ENCODE measurements at regions not wholly inside any gene's neighbourhood (a gene's known extent, or its start where the extent isn't known, plus 50 kb on each side); places are given as distances from the start of the nearest gene placed in this dataset.

DNA sequence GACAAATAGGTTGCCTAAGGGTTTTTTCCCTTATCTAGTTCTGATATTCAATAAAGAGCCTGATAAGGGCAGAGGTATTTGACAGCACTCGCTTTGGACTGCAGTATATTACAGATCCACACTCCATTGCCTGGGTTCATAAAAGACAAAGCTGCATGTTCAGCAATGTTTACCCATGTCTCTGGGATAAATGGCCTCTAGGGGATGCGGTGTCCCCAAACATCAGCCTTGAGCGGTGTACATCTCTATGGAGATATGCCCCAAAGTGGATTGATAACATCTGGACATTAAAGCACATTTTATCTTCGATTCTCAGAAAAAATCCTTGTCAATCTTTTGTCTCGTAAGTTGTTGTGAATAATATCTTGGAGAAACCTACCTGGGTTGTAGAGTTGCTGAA is 660.8 kb upstream of the AADAT start:
- H3K27me3 Mint-ChIP-seq (ENCODE audit: unreplicated experiment), result no peaks in the 10 kb centered on the region
- no peaks in the 10 kb centered on the region for H3K9me3 Mint-ChIP-seq (ENCODE audit: unreplicated experiment)
- H3K4me1 Mint-ChIP-seq (ENCODE audit: low read depth, unreplicated experiment), result peaks cover 2% of the 10 kb centered on the region
- no peak for DNase-seq
- TF ChIP-seq, protein P1, sequence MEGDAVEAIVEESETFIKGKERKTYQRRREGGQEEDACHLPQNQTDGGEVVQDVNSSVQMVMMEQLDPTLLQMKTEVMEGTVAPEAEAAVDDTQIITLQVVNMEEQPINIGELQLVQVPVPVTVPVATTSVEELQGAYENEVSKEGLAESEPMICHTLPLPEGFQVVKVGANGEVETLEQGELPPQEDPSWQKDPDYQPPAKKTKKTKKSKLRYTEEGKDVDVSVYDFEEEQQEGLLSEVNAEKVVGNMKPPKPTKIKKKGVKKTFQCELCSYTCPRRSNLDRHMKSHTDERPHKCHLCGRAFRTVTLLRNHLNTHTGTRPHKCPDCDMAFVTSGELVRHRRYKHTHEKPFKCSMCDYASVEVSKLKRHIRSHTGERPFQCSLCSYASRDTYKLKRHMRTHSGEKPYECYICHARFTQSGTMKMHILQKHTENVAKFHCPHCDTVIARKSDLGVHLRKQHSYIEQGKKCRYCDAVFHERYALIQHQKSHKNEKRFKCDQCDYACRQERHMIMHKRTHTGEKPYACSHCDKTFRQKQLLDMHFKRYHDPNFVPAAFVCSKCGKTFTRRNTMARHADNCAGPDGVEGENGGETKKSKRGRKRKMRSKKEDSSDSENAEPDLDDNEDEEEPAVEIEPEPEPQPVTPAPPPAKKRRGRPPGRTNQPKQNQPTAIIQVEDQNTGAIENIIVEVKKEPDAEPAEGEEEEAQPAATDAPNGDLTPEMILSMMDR (IDR thresholded peaks at IDR 0.05; ENCODE audit: partially characterized antibody, unreplicated experiment), result no peak
- no peak overlapping the region for H3K27ac Mint-ChIP-seq (ENCODE audit: unreplicated experiment)
- no peak overlapping the region for H3K4me3 Mint-ChIP-seq (ENCODE audit: unreplicated experiment)
- peaks cover 16% of the 10 kb centered on the region for H3K36me3 Mint-ChIP-seq (ENCODE audit: unreplicated experiment)

DNA sequence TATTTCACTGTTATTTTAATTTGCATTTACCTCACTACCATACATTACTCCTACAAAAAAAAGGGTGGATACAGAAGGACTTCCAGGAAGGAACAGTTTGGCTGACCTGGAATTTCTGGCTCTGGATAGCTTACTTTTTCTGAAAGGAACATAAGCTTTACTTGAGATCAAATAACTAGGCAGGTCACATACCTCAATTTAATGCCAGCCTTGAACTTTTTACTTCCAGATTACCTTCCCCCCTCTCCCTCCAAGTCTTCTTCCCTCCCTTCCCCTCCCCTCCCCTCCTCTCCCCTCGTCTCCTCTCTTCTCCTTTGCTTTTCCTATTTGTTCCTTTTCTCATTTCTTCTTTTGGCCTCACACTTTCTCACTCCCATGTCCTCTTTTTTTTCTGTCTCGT is 659.2 kb upstream of the AADAT start:
- H3K36me3 Mint-ChIP-seq (ENCODE audit: unreplicated experiment), result peaks cover 6% of the 10 kb centered on the region
- H3K9me3 Mint-ChIP-seq (ENCODE audit: unreplicated experiment), result no peaks in the 10 kb centered on the region
- TF ChIP-seq, protein P1 (IDR thresholded peaks at IDR 0.05; ENCODE audit: partially characterized antibody, unreplicated experiment), result no peak
- H3K4me3 Mint-ChIP-seq (ENCODE audit: unreplicated experiment), result no peak overlapping the region
- H3K27ac Mint-ChIP-seq (ENCODE audit: unreplicated experiment), result no peak overlapping the region
- H3K4me1 Mint-ChIP-seq (ENCODE audit: low read depth, unreplicated experiment), result peaks cover 2% of the 10 kb centered on the region
- H3K27me3 Mint-ChIP-seq (ENCODE audit: unreplicated experiment), result no peaks in the 10 kb centered on the region
- no peak for DNase-seq

DNA sequence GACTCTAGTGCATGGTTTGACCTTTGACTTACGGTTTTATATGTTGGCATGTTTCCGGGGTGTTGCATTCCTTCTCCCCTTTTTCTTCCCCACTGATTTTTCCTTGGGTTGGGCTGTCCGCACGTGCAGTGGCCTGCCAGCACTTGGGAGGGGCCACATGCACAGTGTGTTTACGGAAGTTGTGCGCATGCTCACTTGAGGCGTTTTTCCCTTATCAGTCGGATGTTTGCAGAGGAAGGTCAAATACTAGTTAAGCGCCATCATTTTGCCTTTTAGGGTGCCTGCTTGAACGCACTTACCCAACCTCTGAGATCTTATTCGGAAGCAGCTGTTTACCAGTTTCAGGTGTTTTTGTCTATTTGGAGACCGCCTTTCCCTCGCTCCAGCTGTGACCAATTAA is 653.9 kb upstream of the AADAT start:
- no peak overlapping the region for H3K4me3 Mint-ChIP-seq (ENCODE audit: unreplicated experiment)
- no peak for DNase-seq
- H3K27ac Mint-ChIP-seq (ENCODE audit: unreplicated experiment), result no peak overlapping the region
- H3K4me1 Mint-ChIP-seq (ENCODE audit: low read depth, unreplicated experiment), result peaks cover 14% of the 10 kb centered on the region
- peaks cover 6% of the 10 kb centered on the region for H3K9me3 Mint-ChIP-seq (ENCODE audit: unreplicated experiment)
- H3K27me3 Mint-ChIP-seq (ENCODE audit: unreplicated experiment), result peaks cover 1% of the 10 kb centered on the region
- H3K36me3 Mint-ChIP-seq (ENCODE audit: unreplicated experiment), result peaks cover 8% of the 10 kb centered on the region
- TF ChIP-seq, protein P1 (IDR thresholded peaks at IDR 0.05; ENCODE audit: partially characterized antibody, unreplicated experiment), result no peak

DNA sequence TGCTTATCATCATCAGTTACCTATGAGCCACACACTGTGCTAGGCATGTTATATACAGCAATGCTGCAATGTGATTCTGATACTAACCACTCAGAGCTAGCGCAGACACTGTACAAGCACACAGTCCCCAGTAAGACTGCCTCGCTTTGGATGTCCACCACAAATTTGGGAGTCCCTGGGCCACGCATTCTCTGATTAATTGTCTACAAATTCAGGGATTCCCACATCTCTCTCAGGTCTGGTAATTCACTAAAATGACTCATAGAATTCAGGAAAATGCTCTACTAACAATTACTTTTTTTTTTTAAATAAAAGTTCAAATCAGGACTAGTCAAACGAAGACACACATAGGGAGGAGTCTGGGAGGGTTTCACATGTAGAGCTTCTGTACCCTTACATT is 652.1 kb upstream of the AADAT start:
- Mint-ChIP-seq H3K4me3 (ENCODE audit: unreplicated experiment) (no peak overlapping the region), H3K9me3 (ENCODE audit: unreplicated experiment) (peaks cover 6% of the 10 kb centered on the region), H3K27me3 (ENCODE audit: unreplicated experiment) (peaks cover 2% of the 10 kb centered on the region), H3K36me3 (ENCODE audit: unreplicated experiment) (peaks cover 9% of the 10 kb centered on the region), H3K27ac (ENCODE audit: unreplicated experiment) (no peak overlapping the region), H3K4me1 (ENCODE audit: low read depth, unreplicated experiment) (peaks cover 16% of the 10 kb centered on the region)
- TF ChIP-seq, protein P1 (IDR thresholded peaks at IDR 0.05; ENCODE audit: partially characterized antibody, unreplicated experiment), result no peak
- DNase-seq, result no peak

DNA sequence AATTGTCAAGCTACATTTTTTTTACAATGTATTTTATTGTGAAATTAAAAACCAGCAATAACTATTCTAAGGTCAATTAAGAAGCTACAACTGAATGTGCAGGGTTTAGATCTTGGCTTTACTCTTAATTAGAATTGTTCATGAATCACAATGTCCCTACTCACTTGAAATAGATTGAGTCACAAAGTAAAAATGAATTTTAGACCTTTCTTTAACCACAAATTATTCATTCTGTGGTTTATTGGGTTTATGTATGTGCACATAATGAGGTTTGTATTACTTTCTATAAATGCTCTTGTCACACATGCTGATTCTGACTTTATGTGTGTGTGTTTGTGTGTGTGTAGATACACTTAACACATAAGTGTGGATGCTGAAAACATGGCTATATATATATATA is 647.0 kb upstream of the AADAT start:
- Mint-ChIP-seq H3K36me3 (ENCODE audit: unreplicated experiment) (peaks cover 9% of the 10 kb centered on the region), H3K27ac (ENCODE audit: unreplicated experiment) (no peak overlapping the region), H3K4me1 (ENCODE audit: low read depth, unreplicated experiment) (peaks cover 12% of the 10 kb centered on the region), H3K4me3 (ENCODE audit: unreplicated experiment) (no peak overlapping the region), H3K27me3 (ENCODE audit: unreplicated experiment) (peaks cover 2% of the 10 kb centered on the region), H3K9me3 (ENCODE audit: unreplicated experiment) (peaks cover 6% of the 10 kb centered on the region)
- TF ChIP-seq, protein P1 (IDR thresholded peaks at IDR 0.05; ENCODE audit: partially characterized antibody, unreplicated experiment), result no peak
- DNase-seq, result no peak
